GM23338 (cell line): ENCODE measurements at regions not wholly inside any gene's neighbourhood (a gene's known extent, or its start where the extent isn't known, plus 50 kb on each side); places are given as distances from the start of the nearest gene placed in this dataset.

Experiments
- ATAC-seq: fragments of 200-7000 bp; cut with Tn5 transposase; 3 replicates; pipeline ENCODE4 v1.9.1; 2020
- DNase-seq: peaks from one replicate; pipeline ENCODE4 v3.0.0-alpha.2; 2015; ENCODE audit warnings: low spot score
- H2AFZ ChIP-seq: fragments of 200-600 bp; sonication (generic); 2 replicates; pipeline ENCODE4 v1.8.0; 2016; ENCODE audit warnings: antibody characterized with exemption, mild to moderate bottlenecking, moderate library complexity
- H3F3A ChIP-seq: fragments of 200-600 bp; sonication (generic); replicated peaks from 2 replicates; pipeline ENCODE4 v1.8.0; 2017; ENCODE audit warnings: antibody characterized with exemption, mixed run types, low read depth
- H3K27ac ChIP-seq: fragments of 200-600 bp; sonication (generic); 2 replicates; pipeline ENCODE4 v1.6.1; 2016; ENCODE audit warnings: low read depth
- H3K27me3 ChIP-seq: fragments of 200-600 bp; sonication (generic); 2 replicates; pipeline ENCODE4 v1.8.0; 2016; ENCODE audit warnings: mild to moderate bottlenecking, mixed run types, moderate library complexity; ENCODE audit not compliant: insufficient read depth
- H3K36me3 ChIP-seq: fragments of 200-600 bp; sonication (generic); 2 replicates; pipeline ENCODE4 v1.8.0; 2016; ENCODE audit warnings: mild to moderate bottlenecking; ENCODE audit not compliant: insufficient read depth
- H3K4me1 ChIP-seq: fragments of 200-600 bp; sonication (generic); 2 replicates; pipeline ENCODE4 v1.8.0; 2016; ENCODE audit warnings: mild to moderate bottlenecking, moderate library complexity; ENCODE audit not compliant: insufficient read depth
- H3K4me2 ChIP-seq: fragments of 200-600 bp; sonication (generic); 2 replicates; pipeline ENCODE4 v1.7.1; 2017; ENCODE audit warnings: mixed run types
- H3K4me3 ChIP-seq: fragments of 200-600 bp; sonication (generic); 2 replicates; pipeline ENCODE4 v1.6.1; 2016; ENCODE audit warnings: mixed run types
- H3K79me2 ChIP-seq: fragments of 200-600 bp; sonication (generic); replicated peaks from 2 replicates; pipeline ENCODE4 v1.8.0; 2017; ENCODE audit warnings: mild to moderate bottlenecking; ENCODE audit not compliant: insufficient read depth
- H3K9me2 ChIP-seq: fragments of 200-600 bp; sonication (generic); 2 replicates; pipeline ENCODE4 v1.8.0; 2017; ENCODE audit not compliant: insufficient read depth
- H4K20me1 ChIP-seq: fragments of 200-600 bp; sonication (generic); replicated peaks from 2 replicates; pipeline ENCODE4 v1.8.0; 2017; ENCODE audit warnings: mild to moderate bottlenecking; ENCODE audit not compliant: insufficient read depth
- H3K27ac Mint-ChIP-seq: 2 replicates; pipeline ENCODE4 v1.8.0; 2020; ENCODE audit warnings: inconsistent platforms, mild to moderate bottlenecking, moderate library complexity, mixed read lengths
- H3K27me3 Mint-ChIP-seq: 3 replicates; pipeline ENCODE4 v1.8.0; 2022; ENCODE audit warnings: low read depth, mild to moderate bottlenecking, moderate library complexity, mixed read lengths, inconsistent platforms; ENCODE audit not compliant: insufficient read depth, poor library complexity
- H3K36me3 Mint-ChIP-seq: 3 replicates; pipeline ENCODE4 v1.8.0; 2021; ENCODE audit warnings: low read depth, mild to moderate bottlenecking, inconsistent platforms, moderate library complexity, mixed read lengths
- H3K4me1 Mint-ChIP-seq: 3 replicates; pipeline ENCODE4 v1.8.0; 2020; ENCODE audit warnings: mild to moderate bottlenecking, inconsistent platforms, mixed read lengths
- H3K4me3 Mint-ChIP-seq: 3 replicates; pipeline ENCODE4 v1.8.0; 2021; ENCODE audit warnings: moderate library complexity, mild to moderate bottlenecking, inconsistent platforms, mixed read lengths
- H3K9me3 Mint-ChIP-seq: 3 replicates; pipeline ENCODE4 v1.8.0; 2020; ENCODE audit warnings: moderate library complexity, mild to moderate bottlenecking, inconsistent platforms, mixed read lengths
- CREB1 ChIP-seq: fragments of 250-450 bp; sonication (Bioruptor Pico); IDR thresholded peaks from 2 replicates; pipeline ENCODE4 v1.5.0; 2020; ENCODE audit warnings: low read depth, mild to moderate bottlenecking, moderate library complexity
- ETS1 ChIP-seq: IDR thresholded peaks from 2 replicates; pipeline ENCODE4 v1.6.1; 2016; ENCODE audit warnings: antibody characterized with exemption
- EZH2phosphoT487 ChIP-seq: fragments of 200-600 bp; sonication (generic); IDR thresholded peaks from one replicate; pipeline ENCODE4 v1.8.1; 2018; ENCODE audit warnings: antibody characterized with exemption; ENCODE audit not compliant: unreplicated experiment
- JUNB ChIP-seq: IDR thresholded peaks from one replicate; pipeline ENCODE4 v1.6.1; 2016; ENCODE audit warnings: antibody characterized with exemption; ENCODE audit not compliant: unreplicated experiment
- NANOG ChIP-seq: IDR thresholded peaks from 2 replicates; pipeline ENCODE4 v1.6.1; 2016; ENCODE audit warnings: antibody characterized with exemption, borderline replicate concordance
- STAT1 ChIP-seq: IDR thresholded peaks from one replicate; pipeline ENCODE4 v1.6.1; 2016; ENCODE audit warnings: antibody characterized with exemption; ENCODE audit not compliant: unreplicated experiment
- ZNF114 ChIP-seq: fragments of 250-450 bp; sonication (Bioruptor Pico); IDR thresholded peaks from 2 replicates; pipeline ENCODE4 v1.5.0; 2020; ENCODE audit warnings: mild to moderate bottlenecking, moderate library complexity
- ZNF462 ChIP-seq: fragments of 250-450 bp; sonication (Bioruptor Pico); IDR thresholded peaks from 2 replicates; pipeline ENCODE4 v1.5.0; 2020; ENCODE audit warnings: mild to moderate bottlenecking, moderate library complexity

GRCh38 chr7:85600395-85600794, 413.5 kb upstream of the SEMA3D start (continued):
- no peak for TF ChIP-seq ZNF462 (CRISPR knock-in tag)

- H3K79me2 ChIP-seq = no peaks in the 10 kb centered on the region
- ATAC-seq (no peak), DNase-seq (no peak)
- no peaks in the 10 kb centered on the region for H3K36me3 ChIP-seq
- Mint-ChIP-seq H3K9me3 (no peaks in the 10 kb centered on the region), H3K27me3 (peaks cover 8% of the 10 kb centered on the region), H3K27ac (no peak overlapping the region), H3K4me3 (no peak overlapping the region), H3K36me3 (no peaks in the 10 kb centered on the region), H3K4me1 (peaks cover 11% of the 10 kb centered on the region; the same call in 2 of the 3 replicates)
- H3F3A ChIP-seq = no peaks in the 10 kb centered on the region
- no peak overlapping the region for H2AFZ ChIP-seq
- no peak overlapping the region for H3K27ac ChIP-seq
- no peaks in the 10 kb centered on the region for H3K4me1 ChIP-seq
- H3K4me2 ChIP-seq = no peak overlapping the region
- H4K20me1 ChIP-seq = no peaks in the 10 kb centered on the region
- H3K27me3 ChIP-seq = no peaks in the 10 kb centered on the region
- no peak overlapping the region for H3K4me3 ChIP-seq
- H3K9me2 ChIP-seq = no peaks in the 10 kb centered on the region
- no peak for TF ChIP-seq ZNF114
- no peak for TF ChIP-seq STAT1
- no peak for TF ChIP-seq JUNB
- TF ChIP-seq EZH2phosphoT487 = no peak
- no peak for TF ChIP-seq CREB1 (CRISPR knock-in tag)
- no peak for TF ChIP-seq ETS1
- no peak for TF ChIP-seq NANOG
- TF ChIP-seq ZNF462 (CRISPR knock-in tag) = no peak
Measured at GRCh38 chr7:85596827-85597226, 410.0 kb upstream of the SEMA3D start.
